MM.1S (cell line): ENCODE measurements at regions not wholly inside any gene's neighbourhood (a gene's known extent, or its start where the extent isn't known, plus 50 kb on each side); places are given as distances from the start of the nearest gene placed in this dataset.

ENCODE experiments used
- CTCF ChIP-seq: fragments of 300-600 bp; sonication (generic); IDR thresholded peaks from 2 replicates; pipeline ENCODE4 v1.5.1; 2016; ENCODE audit warnings: antibody characterized with exemption, low read length, mixed read lengths
- EZH2 ChIP-seq: fragments of 300-600 bp; sonication (generic); optimal IDR thresholded peaks from 2 replicates; pipeline ENCODE3; 2017; ENCODE audit warnings: low read depth, mild to moderate bottlenecking, antibody characterized with exemption, low read length, mixed read lengths
- EZH2phosphoT487 ChIP-seq: fragments of 300-600 bp; sonication (generic); IDR thresholded peaks from 2 replicates; pipeline ENCODE4 v1.6.1; 2018; ENCODE audit warnings: antibody characterized with exemption, low read length

GRCh38 chr6:129965096-129965495, 53.3 kb upstream of the L3MBTL3 start:
- TF ChIP-seq CTCF (no peak), EZH2 (no peak), EZH2phosphoT487 (no peak)
